Aorta (tissue), 5 donors: ENCODE measurements at regions not wholly inside any gene's neighbourhood (a gene's known extent, or its start where the extent isn't known, plus 50 kb on each side); places are given as distances from the start of the nearest gene placed in this dataset.

Experiments used
- ATAC-seq: fragments of 200-7000 bp; cut with Tn5 transposase; one replicate; pipeline ENCODE4 v1.9.1; 2022; ENCODE audit warnings: moderate library complexity; ENCODE audit not compliant: low FRiP score
- DNase-seq, 2 donors: peaks; one replicate each; pipeline ENCODE4 v3.0.0-alpha.2; 2020
- H3K27ac ChIP-seq, 2 donors: one replicate each; pipeline ENCODE4 v1.5.1; 2013; ENCODE audit warnings: low read length in 2 of 2, mild to moderate bottlenecking in 2 of 2, moderate library complexity in 2 of 2, control low read depth in 1 of 2, inconsistent platforms in 1 of 2, low read depth in 1 of 2
- H3K27me3 ChIP-seq, 2 donors: one replicate each; pipeline ENCODE4 v1.6.1; 2013; ENCODE audit warnings: control low read depth in 1 of 2, low read length in 1 of 2, mild to moderate bottlenecking in 1 of 2, moderate library complexity in 1 of 2; ENCODE audit not compliant: insufficient read depth in 2 of 2, control insufficient read depth in 1 of 2
- H3K36me3 ChIP-seq, 2 donors: one replicate each; pipeline ENCODE4 v1.6.1; 2013; ENCODE audit warnings: control low read depth in 1 of 2, low read length in 1 of 2, mild to moderate bottlenecking in 1 of 2; ENCODE audit not compliant: insufficient read depth in 2 of 2, control insufficient read depth in 1 of 2
- H3K4me1 ChIP-seq, 2 donors: one replicate each; pipeline ENCODE4 v1.6.1; 2013; ENCODE audit warnings: low read length in 2 of 2, control low read depth in 1 of 2, mild to moderate bottlenecking in 1 of 2, moderate library complexity in 1 of 2; ENCODE audit not compliant: insufficient read depth in 2 of 2, control insufficient read depth in 1 of 2
- H3K4me3 ChIP-seq, 2 donors: one replicate each; pipeline ENCODE4 v1.5.1; 2013; ENCODE audit warnings: low read length in 2 of 2, control low read depth in 1 of 2, mild to moderate bottlenecking in 1 of 2
- H3K9me3 ChIP-seq: one replicate; pipeline ENCODE4 v1.6.1; 2013; ENCODE audit warnings: mild to moderate bottlenecking, low read length; ENCODE audit not compliant: control insufficient read depth
- WGBS, 2 donors: extraction: QIAGEN DNeasy Blood & Tissue Kit; methylation state at CpG; one replicate each; pipeline ENCODE4 v1.1.7; 2013; 5-methylcytosine and 5-hydroxymethylcytosine counted together
- intact Hi-C, 2 donors: fragments of 100-400 bp; cut with DNase I; formaldehyde crosslinking; loops; one replicate each; pipeline versions ENCODE4 v1.14.2 to v1.15.0; 2022
- donor health status: healthy with polysubstance abuse.
- donor health status: Bipolar disorder and iron deficiency.
- donor health status: DM: no; HTN: no; CAD: no.
- donor health status: DM: no; HTN: no; CAD: no.
- donor health status: DM: yes; HTN: yes; CAD: no.

- Histone ChIP-seq H3K27me3 (no peaks in the 10 kb centered on the region), H3K36me3 (no peaks in the 10 kb centered on the region), H3K4me3 (no peak overlapping the region), H3K9me3 (peaks cover 6% of the 10 kb centered on the region), H3K4me1 (no peaks in the 10 kb centered on the region), H3K27ac (no peak overlapping the region)
- no peak for ATAC-seq
- no peak for DNase-seq
- intact Hi-C loops: no loop called here
Measured at GRCh38 chr16:17017442-17017841, 453.3 kb downstream of the XYLT1 start.

- no peaks in the 10 kb centered on the region for H3K36me3 ChIP-seq
- ATAC-seq (no peak), DNase-seq (no peak)
- no peak overlapping the region for H3K4me3 ChIP-seq
- intact Hi-C loops: no loop called here
- WGBS, 2 donors: 11 to 21% methylated on average over 4 of the region's 4 CpGs
- no peaks in the 10 kb centered on the region for H3K4me1 ChIP-seq
- H3K27me3 ChIP-seq: no peaks in the 10 kb centered on the region
- no peak overlapping the region for H3K27ac ChIP-seq
- peaks cover 5% of the 10 kb centered on the region for H3K9me3 ChIP-seq
Measured at GRCh38 chr16:17018585-17018939, 452.2 kb downstream of the XYLT1 start.

GRCh38 chr16:17019366-17019765, 451.4 kb downstream of the XYLT1 start:
- H3K9me3 ChIP-seq: peaks cover 1% of the 10 kb centered on the region
- no peaks in the 10 kb centered on the region for H3K4me1 ChIP-seq
- no peaks in the 10 kb centered on the region for H3K27me3 ChIP-seq
- DNase-seq (no peak), ATAC-seq (no peak)
- intact Hi-C loops: no loop called here
- H3K27ac ChIP-seq: no peak overlapping the region
- no peak overlapping the region for H3K4me3 ChIP-seq
- no peaks in the 10 kb centered on the region for H3K36me3 ChIP-seq

- ATAC-seq: no peak
- H3K9me3 ChIP-seq: peaks cover 1% of the 10 kb centered on the region
- WGBS, 2 donors: 61 to 66% methylated on average over 4 of the region's 4 CpGs
- H3K27me3 ChIP-seq: no peaks in the 10 kb centered on the region
- intact Hi-C loops: no loop called here
- no peak for DNase-seq
- H3K27ac ChIP-seq: no peak overlapping the region
- H3K36me3 ChIP-seq: no peaks in the 10 kb centered on the region
- no peak overlapping the region for H3K4me3 ChIP-seq
- H3K4me1 ChIP-seq: no peaks in the 10 kb centered on the region
Measured at GRCh38 chr16:17023606-17024005, 447.2 kb downstream of the XYLT1 start.

GRCh38 chr16:17024514-17024913, 446.2 kb downstream of the XYLT1 start:
- no peak for ATAC-seq
- no peak for DNase-seq
- no peak overlapping the region for H3K4me3 ChIP-seq
- intact Hi-C loops: no loop called here
- H3K9me3 ChIP-seq: peaks cover 1% of the 10 kb centered on the region
- no peak overlapping the region for H3K27ac ChIP-seq
- H3K27me3 ChIP-seq: no peaks in the 10 kb centered on the region
- no peaks in the 10 kb centered on the region for H3K4me1 ChIP-seq
- 85 to 88% methylated on average over 7 of the region's 7 CpGs for whole genome bisulfite sequencing, 2 donors
- H3K36me3 ChIP-seq: no peaks in the 10 kb centered on the region

GRCh38 chr16:17026600-17027242, 444.0 kb downstream of the XYLT1 start:
- intact Hi-C loops: loop anchor here in 1 of 2 donors (5.0 kb wide), 1 partner anchor 49 kb away; no protein-coding TSS in a partner anchor
- H3K27me3 ChIP-seq: no peaks in the 10 kb centered on the region
- no peaks in the 10 kb centered on the region for H3K4me1 ChIP-seq
- 34 to 35% methylated on average over 2 of the region's 2 CpGs for WGBS, 2 donors
- no peak overlapping the region for H3K4me3 ChIP-seq
- DNase-seq (no peak), ATAC-seq (no peak)
- no peaks in the 10 kb centered on the region for H3K36me3 ChIP-seq
- no peak overlapping the region for H3K27ac ChIP-seq
- peaks cover 1% of the 10 kb centered on the region for H3K9me3 ChIP-seq

GRCh38 chr16:17027488-17028129, 443.2 kb downstream of the XYLT1 start:
- 73% methylated on average over 6 of the region's 6 CpGs for WGBS, 2 donors
- Histone ChIP-seq H3K27me3 (no peaks in the 10 kb centered on the region), H3K4me1 (no peaks in the 10 kb centered on the region), H3K9me3 (peaks cover 1% of the 10 kb centered on the region), H3K36me3 (no peaks in the 10 kb centered on the region), H3K27ac (no peak overlapping the region), H3K4me3 (no peak overlapping the region)
- no peak for ATAC-seq
- intact Hi-C loops: loop anchor here in 1 of 2 donors (5.0 kb wide), 1 partner anchor 50 kb away; no protein-coding TSS in a partner anchor
- DNase-seq: no peak

- Histone ChIP-seq H3K36me3 (no peaks in the 10 kb centered on the region), H3K4me1 (no peaks in the 10 kb centered on the region), H3K27ac (no peak overlapping the region), H3K9me3 (peaks cover 4% of the 10 kb centered on the region), H3K4me3 (no peak overlapping the region), H3K27me3 (no peaks in the 10 kb centered on the region)
- intact Hi-C loops: loop anchor here in 1 of 2 donors (5.0 kb wide), 1 partner anchor 52 kb away; no protein-coding TSS in a partner anchor
- ATAC-seq (no peak), DNase-seq (no peak)
- WGBS, 2 donors: 34 to 57% methylated on average over 1 of the region's 1 CpG
Measured at GRCh38 chr16:17029602-17030350, 441.0 kb downstream of the XYLT1 start.
